HT-29 (cell line): ENCODE measurements at regions not wholly inside any gene's neighbourhood (a gene's known extent, or its start where the extent isn't known, plus 50 kb on each side); places are given as distances from the start of the nearest gene placed in this dataset. TPM values are rescaled to one million over a fixed set of nuclear protein-coding genes. Genes with fewer than 3 reads are reported as not detected.
A peak's percentile ranks its signal among the peaks of the same experiment; 100 is the strongest.
"Not testable (repeated sequence)": the region's sequence is repeated elsewhere in the genome, so short reads cannot be mapped to it uniquely, and the experiment has no call there.

Experiments used
- DNase-seq: peaks from one replicate; pipeline ENCODE4 v3.0.0-alpha.2; 2015; ENCODE audit warnings: low spot score
- small RNA-seq: library from RNA; depleted of rRNA; stranded (forward); fragments of <200 nt; gene quantifications from one replicate; pipeline ENCODE3, GENCODE V24; 2014

DNA sequence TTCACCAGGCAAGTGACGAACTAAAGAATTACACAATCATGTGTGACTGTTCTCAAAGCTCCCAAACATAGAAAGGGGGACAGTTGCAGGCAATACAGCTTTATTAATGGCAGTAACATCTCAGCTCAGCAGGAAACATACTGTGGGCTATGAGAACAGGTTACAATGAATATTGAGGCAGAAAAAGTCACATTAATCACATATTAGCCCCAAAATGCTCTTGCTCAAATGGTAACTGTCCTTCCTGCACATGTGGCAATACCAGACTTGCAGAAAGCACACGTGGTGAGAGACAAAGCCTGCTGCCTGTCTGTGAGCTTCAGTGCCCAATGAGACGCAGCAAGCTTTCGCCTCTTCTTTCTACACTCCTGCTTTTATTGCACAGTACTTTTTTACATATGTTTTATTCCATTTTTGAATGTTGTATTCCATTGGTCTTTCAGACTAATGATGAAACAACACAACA is 104.9 kb upstream of the ACBD5 start:
- DNase-seq = no peak

DNA sequence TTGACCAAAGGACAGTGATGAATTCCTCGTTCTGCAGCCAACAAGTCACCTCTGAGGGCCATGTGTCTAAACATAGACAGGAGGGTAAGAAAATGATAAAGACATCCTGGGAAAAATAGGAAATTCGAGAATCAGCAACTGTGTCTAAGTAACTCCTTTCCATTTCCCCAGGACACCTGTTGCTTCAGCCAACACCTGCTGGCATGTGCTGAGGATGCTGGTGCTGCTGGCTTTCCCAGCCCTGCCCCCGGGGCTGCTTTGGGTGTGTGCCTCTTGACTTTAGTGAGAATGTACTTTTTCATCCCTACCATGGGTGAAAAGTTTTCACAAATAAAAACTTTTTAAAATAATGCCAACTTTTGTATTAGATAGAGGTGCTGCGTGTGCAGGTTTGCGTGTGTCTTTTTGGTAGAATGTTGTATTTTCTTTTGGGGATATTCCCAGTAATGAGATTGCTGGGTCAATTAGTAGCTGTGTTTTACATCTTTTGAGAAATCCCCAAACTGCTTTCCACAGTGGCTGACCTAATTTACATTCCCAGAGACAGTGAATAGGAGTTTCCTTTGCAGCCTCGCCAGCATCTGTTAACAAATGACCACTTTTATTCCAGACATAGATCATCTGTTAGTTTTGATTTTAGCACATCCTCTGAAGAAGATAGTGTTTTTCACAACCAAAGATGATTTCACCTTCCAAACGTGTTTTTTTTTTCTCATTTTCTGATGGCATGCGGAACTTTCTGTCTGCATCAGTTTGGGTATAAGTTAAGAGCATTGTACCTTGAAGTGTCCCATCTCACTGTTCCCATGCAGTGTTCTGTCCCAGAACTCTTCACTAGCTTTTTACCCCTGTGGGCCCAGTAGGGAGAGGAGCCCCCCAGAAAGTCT is 104.2 kb upstream of the ACBD5 start:
- DNase-seq = no peak

DNA sequence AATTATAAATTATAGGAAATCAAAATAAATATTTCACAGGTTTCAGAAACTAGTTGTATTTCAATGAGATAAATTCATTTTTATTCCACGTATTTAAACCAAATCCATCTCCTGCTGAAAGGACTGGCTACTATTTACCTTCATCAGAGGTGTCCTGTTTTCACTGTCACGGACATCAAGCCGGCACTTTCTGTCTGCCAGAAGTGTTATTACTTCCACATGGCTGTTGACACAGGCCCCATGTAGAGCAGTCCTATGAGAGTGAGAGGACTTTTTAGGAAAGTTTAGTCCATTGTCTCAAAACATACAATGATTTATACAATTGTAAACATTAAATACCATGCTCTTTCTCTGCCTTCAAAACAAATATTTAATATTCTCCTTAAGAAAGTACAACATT is 100.4 kb upstream of the ACBD5 start:
- DNase-seq = no peak

DNA sequence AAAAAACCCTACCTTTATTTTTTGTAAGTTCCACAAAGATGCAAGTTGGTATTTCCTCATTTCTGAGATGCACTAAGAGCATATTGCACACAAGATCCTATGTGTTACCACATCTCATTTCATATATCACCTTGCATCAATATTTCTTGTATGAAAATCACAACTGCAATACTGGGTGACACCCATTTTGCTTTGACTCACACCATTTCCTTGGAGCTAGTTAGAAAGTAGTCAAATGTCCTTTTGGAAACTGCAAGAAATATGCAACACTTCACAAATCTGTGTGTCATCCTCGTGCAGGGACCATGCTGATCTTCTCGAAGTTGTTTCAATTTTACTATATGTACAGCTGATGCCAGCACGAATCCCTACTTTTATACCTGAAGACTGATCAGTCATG is 94.6 kb upstream of the ACBD5 start:
- DNase-seq = not testable (repeated sequence)

DNA sequence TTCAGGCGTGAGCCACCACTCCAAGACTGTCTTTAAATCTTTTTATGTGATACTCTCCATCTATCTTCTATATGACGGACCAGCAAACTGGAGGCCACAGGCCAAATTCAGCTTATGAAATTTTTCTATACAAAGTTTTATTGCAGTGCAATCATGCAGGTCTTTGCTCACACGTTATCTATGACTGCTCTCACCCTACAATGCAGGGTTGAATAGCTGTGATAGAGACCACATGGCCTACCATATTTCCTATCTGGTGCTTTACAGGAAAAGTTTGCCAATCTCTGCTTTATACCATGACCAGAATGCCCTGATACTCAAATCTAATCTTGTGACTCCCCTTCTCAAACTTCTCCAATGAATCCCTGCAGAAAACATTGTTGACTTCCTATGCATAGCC is 89.5 kb upstream of the ACBD5 start:
- DNase-seq = no peak

DNA sequence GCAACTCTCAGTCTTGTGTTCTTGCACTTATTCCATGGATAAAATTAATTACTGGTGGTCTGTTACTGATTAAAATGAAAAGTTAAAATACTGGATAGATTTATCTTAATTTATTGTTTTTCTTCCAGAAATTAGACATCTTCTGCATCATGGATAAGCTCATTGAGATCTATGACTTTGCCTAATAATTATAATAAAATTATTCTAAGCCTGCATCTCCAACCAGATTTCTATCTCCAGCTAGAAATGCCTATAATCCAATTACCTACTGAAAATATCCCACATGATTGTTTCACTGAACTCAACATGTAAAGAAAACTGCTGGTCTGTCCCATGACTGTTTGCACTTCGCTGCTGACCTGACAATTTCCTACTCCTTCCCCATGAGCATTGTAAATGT is 88.3 kb upstream of the ACBD5 start:
- no peak for DNase-seq

DNA sequence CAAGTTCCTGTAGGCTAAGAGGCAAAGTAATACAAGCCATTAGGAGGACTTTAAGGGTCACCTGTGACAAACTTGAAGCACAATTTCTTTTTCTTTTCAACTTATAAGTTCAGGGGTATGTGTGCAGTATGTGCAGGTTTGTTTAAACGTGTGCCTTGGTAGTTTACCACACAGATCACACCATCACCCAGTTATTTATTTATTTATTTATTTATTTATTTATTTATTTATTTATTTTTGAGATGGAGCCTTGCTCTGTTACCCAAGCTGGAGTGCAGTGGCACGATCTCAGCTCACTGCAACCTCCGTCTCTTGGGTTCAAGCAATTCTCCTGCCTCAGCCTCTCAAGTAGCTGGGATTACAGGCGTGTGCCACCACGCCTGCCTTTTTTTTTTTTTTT is 86.2 kb upstream of the ACBD5 start:
- DNase-seq = not testable (repeated sequence)

DNA sequence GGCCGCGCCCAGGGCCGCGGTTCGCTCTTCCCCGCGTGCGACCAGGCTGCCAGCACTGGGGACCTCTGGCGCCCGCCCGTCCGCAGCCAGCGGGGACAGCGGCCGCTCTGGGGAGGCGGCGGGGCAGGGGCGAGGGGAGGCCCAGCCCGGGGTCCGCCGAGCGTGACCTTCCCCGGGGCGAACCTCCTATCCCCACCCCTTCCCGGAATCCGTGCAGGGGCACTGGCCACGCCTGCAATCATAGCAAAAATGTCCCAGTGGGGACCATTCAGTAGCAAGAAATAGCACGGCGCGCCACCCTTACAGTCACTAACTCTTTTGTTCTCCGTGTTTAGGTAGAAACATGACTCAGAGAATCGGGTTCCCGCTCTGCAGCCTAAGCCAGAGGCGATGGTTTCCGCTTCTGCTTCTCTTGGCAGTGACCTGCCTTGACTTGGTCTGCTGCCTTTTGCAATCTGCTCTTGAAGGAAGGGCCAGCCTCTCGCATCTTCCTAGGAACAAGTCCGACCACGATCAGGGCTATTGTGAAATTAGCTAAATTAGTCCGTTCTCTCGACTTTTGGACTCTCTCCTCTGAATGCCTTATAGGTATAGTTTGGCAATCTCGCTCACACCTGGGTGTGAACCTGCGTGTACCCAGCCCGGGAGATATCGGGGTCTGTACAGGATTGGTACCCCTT is 79.3 kb upstream of the ACBD5 start:
- DNase-seq = peak; percentile 83

DNA sequence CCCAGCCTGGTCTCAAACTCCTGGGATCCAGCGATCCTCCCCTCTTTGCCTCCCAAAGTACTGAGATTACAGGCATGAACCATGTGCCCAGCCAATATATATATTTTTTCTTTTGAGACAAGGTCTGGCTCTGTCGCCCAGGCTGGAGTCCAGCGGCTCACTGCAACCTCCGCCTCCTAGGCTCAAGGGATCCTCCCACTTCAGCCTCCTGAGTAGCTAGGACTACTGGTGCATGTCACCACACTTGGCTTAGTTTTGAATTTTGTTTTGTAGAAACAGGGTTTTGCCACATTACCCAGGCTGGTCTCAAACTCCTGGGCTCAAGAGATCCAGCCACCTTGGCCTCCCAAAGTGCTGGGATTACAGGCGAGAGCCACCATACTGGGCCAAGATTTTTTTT is 78.5 kb upstream of the ACBD5 start:
- DNase-seq = not testable (repeated sequence)

DNA sequence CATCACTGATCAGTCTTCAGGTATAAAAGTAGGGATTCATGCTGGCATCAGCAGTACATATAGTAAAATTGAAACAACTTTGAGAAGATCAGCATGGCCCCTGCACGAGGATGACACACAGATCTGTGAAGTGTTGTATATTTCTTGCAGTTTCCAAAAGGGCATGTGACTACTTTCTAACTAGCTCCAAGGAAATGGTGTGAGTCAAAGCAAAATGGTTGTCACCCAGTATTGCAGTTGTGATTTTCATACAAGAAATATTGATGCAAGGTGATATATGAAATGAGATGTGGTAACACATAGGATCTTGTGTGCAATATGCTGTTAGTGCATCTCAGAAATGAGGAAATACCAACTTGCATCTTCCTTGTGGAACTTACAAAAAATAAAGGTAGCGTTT is 74.5 kb upstream of the ACBD5 start:
- DNase-seq = not testable (repeated sequence)

DNA sequence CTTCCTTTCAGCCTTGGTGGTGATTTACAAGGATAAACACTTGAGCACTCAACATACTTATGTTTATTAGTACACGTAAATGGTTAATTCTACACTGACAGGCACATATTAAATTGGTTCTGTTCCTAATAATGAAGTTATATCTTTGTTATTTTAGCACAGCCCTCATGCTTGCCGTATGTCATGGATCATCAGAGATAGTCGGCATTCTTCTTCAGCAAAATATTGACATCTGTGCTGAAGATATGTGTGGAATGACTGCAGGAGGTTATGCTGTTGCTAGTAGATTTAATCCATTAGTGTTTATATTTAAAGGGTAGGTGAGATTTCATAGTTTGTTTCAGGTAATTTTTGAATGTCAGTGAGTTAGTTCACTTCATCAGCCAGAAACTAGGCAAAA is 73.0 kb upstream of the ACBD5 start:
- not testable (repeated sequence) for DNase-seq

DNA sequence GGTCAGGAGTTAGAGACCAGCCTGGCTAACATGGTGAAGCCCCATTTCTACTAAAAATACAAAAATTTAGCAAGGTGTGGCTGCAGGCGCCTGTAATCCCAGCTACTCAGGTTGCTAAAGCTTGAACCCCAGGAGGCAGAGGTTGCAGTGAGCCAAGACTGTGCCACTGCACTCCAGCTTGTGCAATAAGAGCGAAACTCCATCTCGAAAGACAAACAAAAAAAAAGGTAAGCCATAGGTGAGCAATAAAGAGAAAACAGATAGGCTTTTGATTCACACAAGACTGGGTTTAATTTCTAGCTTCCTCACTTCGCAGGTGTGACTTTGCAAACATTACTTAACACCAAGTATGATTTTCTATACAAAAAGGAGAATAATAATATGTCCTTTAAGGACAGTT is 72.3 kb upstream of the ACBD5 start:
- DNase-seq = no peak

DNA sequence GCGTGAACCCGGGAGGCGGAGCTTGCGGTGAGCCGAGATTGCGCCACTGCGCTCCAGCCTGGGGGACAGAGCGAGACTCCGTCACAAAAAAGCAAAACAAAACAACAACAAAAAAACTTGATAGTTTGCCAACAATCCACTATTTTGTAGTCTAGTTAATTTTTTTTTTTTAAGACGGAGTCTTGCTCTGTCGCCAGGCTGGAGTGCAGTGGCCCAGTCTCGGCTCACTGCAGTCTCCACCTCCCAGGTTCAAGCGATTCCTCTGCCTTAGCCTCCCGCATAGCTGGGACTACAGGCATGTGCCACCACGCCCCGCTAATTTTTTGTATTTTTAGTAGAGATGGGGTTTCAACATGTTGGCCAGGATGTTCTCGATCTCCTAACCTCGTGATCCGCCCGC is 71.2 kb upstream of the ACBD5 start:
- DNase-seq = not testable (repeated sequence)

DNA sequence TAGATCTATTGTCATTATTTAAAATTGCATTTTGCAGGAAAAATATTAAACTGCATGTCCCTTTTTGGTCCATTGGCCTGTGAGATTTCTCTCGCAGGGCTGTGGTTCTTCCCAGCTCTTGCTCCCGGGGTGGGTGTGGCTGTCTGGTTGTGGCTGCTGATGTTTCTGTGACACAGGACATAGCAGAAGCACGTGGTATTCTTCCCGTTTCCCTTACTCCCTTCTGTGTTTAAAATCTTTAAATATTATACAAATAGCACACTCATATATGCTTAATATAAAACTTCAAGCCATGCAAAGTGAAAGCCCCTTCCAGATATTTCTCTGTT is 57.9 kb upstream of the ACBD5 start:
- DNase-seq = not testable (repeated sequence)

DNA sequence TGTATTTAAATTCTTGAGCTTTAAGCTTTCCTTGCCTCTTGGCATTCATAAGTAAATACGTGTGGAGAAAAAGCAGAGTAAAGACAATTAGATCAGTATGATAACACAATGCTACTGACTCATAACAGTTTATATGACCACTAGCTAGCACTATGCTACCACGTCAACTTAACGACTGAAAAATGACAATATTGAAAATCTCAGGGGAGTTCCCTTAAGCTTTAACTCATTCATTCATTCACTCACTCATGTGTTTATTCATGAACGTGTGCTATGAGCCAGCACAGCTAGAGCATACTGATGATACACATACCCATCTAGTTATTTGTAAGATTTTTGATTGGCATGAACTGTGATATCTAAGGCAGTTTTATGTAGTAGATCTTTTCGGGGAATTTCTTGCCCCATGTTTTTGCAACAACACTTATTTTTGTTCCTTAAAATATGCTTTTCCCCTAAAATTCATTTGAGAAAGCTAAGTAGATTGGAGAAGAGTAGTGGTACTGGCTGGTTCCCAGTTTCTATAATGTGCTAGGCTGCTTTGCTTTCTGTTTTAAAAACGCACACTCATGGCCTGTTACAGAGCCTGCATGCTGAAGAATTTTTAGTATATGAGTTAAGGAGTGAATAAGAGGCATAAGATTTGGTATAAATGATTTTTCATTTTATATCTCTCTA is 57.4 kb upstream of the ACBD5 start:
- no peak for DNase-seq

DNA sequence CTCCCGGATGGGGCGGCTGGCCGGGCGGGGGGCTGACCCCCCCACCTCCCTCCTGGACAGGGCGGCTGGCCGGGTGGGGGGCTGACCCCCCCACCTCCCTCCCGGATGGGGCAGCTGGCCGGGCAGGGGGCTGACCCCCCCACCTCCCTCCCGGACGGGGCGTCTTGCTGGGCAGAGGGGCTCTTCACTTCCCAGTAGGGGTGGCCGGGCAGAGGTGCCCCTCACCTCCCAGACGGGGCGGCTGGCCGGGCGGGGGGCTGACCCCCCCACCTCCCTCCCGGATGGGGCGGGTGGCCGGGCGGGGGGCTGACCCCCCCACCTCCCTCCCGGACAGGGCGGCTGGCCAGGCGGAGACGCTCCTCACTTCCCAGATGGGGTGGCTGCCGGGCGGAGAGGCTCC is 55.7 kb upstream of the ACBD5 start:
- not testable (repeated sequence) for DNase-seq

DNA sequence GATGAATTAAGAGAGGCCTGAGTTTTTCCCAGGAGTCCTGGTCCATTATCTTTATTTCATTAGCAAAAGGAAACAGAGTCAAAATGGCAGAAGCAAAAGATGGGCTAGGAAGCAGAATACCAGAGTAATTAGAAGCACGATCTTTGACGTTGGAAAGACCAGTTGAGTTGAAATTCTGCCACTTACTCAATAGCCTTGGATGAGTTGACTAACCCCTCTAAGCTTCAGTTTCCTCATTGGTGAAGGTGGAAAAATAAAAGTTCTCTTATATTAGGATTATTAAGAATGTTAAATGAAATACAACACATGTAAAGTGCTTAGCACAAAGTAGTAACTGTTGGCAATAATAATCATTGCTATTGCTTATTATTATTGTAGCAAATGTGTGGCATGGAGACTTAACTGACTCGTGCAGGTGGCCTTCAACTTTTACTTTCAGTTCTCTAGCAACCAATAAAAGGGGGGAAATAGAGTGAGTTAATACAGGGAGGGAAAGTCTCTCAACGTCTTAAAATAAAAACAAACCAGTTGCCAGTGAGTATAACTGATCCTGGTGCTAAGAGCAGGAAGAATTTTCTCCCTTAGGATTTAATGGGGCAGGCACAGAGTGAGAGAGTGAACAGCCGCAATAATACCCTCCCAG is 50.8 kb upstream of the ACBD5 start:
- DNase-seq = not testable (repeated sequence)

Small RNA genes in the stretch of these regions (small RNA-seq; reads per million reads assigned to genes)
- not detected for gene RNU6-452P
- gene RNU6-666P = not detected
- not detected for gene TRIAP1P1
